PC-3 (cell line): ENCODE measurements at regions not wholly inside any gene's neighbourhood (a gene's known extent, or its start where the extent isn't known, plus 50 kb on each side); places are given as distances from the start of the nearest gene placed in this dataset.

ENCODE experiments used
- EZH2 ChIP-seq: fragments of 300-600 bp; sonication (generic); IDR thresholded peaks from one replicate; pipeline ENCODE4 v1.6.1; 2017; ENCODE audit warnings: antibody characterized with exemption, mild to moderate bottlenecking, low read length; ENCODE audit not compliant: unreplicated experiment
- EZH2phosphoT487 ChIP-seq: fragments of 300-600 bp; sonication (generic); IDR thresholded peaks from 2 replicates; pipeline ENCODE4 v1.6.1; 2018; ENCODE audit warnings: mild to moderate bottlenecking, antibody characterized with exemption, low read length, borderline replicate concordance
- TF ChIP-seq, protein P1 (sequence below): fragments of 300-600 bp; sonication (generic); conservative IDR thresholded peaks from 2 replicates; pipeline ENCODE4 v1.5.1; 2017; ENCODE audit warnings: antibody characterized with exemption, low read depth, mild to moderate bottlenecking, low read length

DNA sequence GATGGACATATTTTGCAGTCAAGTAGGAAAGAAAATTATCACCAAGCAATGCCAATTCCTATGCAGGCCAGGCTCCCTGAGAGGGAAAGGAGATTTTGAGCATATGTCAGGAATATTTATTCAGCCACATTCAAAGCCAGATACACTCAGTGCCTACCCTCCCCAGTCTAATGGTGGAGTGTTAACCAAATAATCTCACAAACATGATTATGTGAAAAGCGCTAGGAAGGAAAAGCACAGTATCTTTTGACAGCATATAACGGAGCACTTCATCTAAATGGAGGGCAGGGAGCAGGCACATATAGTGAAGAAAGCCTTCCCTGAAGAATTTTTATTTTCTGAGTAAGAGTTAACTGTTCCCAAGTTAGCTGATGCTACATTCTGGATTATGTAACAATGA is 80.3 kb upstream of the SLC30A5 start:
- TF ChIP-seq, protein P1, sequence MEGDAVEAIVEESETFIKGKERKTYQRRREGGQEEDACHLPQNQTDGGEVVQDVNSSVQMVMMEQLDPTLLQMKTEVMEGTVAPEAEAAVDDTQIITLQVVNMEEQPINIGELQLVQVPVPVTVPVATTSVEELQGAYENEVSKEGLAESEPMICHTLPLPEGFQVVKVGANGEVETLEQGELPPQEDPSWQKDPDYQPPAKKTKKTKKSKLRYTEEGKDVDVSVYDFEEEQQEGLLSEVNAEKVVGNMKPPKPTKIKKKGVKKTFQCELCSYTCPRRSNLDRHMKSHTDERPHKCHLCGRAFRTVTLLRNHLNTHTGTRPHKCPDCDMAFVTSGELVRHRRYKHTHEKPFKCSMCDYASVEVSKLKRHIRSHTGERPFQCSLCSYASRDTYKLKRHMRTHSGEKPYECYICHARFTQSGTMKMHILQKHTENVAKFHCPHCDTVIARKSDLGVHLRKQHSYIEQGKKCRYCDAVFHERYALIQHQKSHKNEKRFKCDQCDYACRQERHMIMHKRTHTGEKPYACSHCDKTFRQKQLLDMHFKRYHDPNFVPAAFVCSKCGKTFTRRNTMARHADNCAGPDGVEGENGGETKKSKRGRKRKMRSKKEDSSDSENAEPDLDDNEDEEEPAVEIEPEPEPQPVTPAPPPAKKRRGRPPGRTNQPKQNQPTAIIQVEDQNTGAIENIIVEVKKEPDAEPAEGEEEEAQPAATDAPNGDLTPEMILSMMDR, result no peak
- TF ChIP-seq EZH2 (no peak), EZH2phosphoT487 (no peak)
